Nephron progenitor cell (in vitro differentiated cells): ENCODE measurements at regions not wholly inside any gene's neighbourhood (a gene's known extent, or its start where the extent isn't known, plus 50 kb on each side); places are given as distances from the start of the nearest gene placed in this dataset.

Source experiments
- DNase-seq: peaks from one replicate; pipeline ENCODE4 v3.0.0; 2021
- H3K27ac Mint-ChIP-seq: 2 replicates; pipeline ENCODE4 v1.8.0; 2021; ENCODE audit warnings: mild to moderate bottlenecking, moderate library complexity, mixed read lengths
- H3K27me3 Mint-ChIP-seq: 2 replicates; pipeline ENCODE4 v1.8.0; 2021; ENCODE audit warnings: mild to moderate bottlenecking, low read depth, mixed read lengths; ENCODE audit not compliant: poor library complexity
- H3K36me3 Mint-ChIP-seq: 2 replicates; pipeline ENCODE4 v1.8.0; 2021; ENCODE audit warnings: low read depth, mixed read lengths
- H3K4me1 Mint-ChIP-seq: 2 replicates; pipeline ENCODE4 v1.8.0; 2021; ENCODE audit warnings: mixed read lengths
- H3K4me3 Mint-ChIP-seq: 2 replicates; pipeline ENCODE4 v1.8.0; 2021; ENCODE audit warnings: mild to moderate bottlenecking, moderate library complexity, mixed read lengths
- H3K9me3 Mint-ChIP-seq: 2 replicates; pipeline ENCODE4 v1.8.0; 2021; ENCODE audit warnings: mild to moderate bottlenecking, moderate library complexity, mixed read lengths
- TF ChIP-seq, protein P1 (sequence below): fragments of 200-600 bp; sonication (generic); IDR thresholded peaks from 2 replicates; pipeline ENCODE4 v1.5.0; 2021; ENCODE audit warnings: antibody characterized with exemption

DNA sequence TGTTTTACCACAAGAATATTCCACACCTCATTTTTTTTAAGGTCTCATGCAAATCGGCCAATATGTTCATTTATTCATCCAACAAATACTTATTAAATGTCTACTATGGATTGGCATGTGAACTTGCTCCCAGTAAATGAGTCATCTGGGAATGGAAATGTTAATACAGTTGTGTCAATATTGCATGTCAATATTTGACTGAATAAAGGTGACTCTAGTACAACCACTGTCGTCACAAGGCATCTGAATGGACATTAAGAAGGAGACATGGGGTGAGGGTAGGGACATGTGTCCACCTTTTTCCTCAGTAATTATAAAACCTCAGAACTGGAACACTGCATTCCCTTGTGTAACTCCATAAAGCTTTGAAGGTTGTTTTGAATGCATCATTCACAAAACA lies 365.4 kb downstream of the ADCYAP1 start:
- DNase-seq: no peak
- Mint-ChIP-seq H3K27ac (no peak overlapping the region), H3K9me3 (no peaks in the 10 kb centered on the region)

DNA sequence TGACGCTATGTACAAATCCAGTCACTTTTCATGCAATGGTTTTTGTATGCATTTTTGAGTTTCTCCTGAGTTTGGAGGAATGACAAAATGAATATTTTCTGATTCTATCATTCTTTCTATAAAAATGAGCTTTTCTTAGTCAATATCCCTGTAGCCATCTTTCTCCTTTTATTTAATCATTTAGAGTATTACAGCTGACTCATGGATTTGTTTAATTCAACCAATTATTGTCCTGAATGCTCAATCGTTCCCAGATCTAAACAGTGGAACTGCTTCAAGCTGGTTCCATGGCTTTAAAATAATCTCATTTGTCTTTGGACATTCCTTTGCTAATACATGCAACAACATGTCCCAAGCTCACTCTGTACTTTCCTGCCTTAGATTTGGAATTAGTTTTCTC lies 368.8 kb downstream of the ADCYAP1 start:
- DNase-seq: no peak
- TF ChIP-seq, protein P1, sequence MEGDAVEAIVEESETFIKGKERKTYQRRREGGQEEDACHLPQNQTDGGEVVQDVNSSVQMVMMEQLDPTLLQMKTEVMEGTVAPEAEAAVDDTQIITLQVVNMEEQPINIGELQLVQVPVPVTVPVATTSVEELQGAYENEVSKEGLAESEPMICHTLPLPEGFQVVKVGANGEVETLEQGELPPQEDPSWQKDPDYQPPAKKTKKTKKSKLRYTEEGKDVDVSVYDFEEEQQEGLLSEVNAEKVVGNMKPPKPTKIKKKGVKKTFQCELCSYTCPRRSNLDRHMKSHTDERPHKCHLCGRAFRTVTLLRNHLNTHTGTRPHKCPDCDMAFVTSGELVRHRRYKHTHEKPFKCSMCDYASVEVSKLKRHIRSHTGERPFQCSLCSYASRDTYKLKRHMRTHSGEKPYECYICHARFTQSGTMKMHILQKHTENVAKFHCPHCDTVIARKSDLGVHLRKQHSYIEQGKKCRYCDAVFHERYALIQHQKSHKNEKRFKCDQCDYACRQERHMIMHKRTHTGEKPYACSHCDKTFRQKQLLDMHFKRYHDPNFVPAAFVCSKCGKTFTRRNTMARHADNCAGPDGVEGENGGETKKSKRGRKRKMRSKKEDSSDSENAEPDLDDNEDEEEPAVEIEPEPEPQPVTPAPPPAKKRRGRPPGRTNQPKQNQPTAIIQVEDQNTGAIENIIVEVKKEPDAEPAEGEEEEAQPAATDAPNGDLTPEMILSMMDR: no peak
- Mint-ChIP-seq H3K27ac (no peak overlapping the region), H3K4me3 (no peak overlapping the region), H3K4me1 (peaks cover 12% of the 10 kb centered on the region), H3K9me3 (peaks cover 5% of the 10 kb centered on the region), H3K36me3 (peaks cover 20% of the 10 kb centered on the region), H3K27me3 (peaks cover 3% of the 10 kb centered on the region)

More for the DNA sequence above, 365.4 kb downstream of the ADCYAP1 start:
- no peak overlapping the region for H3K4me3 Mint-ChIP-seq
- peaks cover 3% of the 10 kb centered on the region for H3K36me3 Mint-ChIP-seq
- peaks cover 18% of the 10 kb centered on the region for H3K4me1 Mint-ChIP-seq
- TF ChIP-seq, protein P1: no peak
- peaks cover 3% of the 10 kb centered on the region for H3K27me3 Mint-ChIP-seq

GRCh38 chr18:1292167-1292566 lies 387.5 kb downstream of the ADCYAP1 start:
- Mint-ChIP-seq H3K9me3 (peaks cover under 1% of the 10 kb centered on the region), H3K36me3 (peaks cover 6% of the 10 kb centered on the region), H3K27ac (no peak overlapping the region), H3K4me3 (no peak overlapping the region), H3K4me1 (peaks cover 11% of the 10 kb centered on the region), H3K27me3 (peaks cover 7% of the 10 kb centered on the region)
- DNase-seq: no peak
- TF ChIP-seq, protein P1: no peak

GRCh38 chr18:1294229-1294628 lies 389.6 kb downstream of the ADCYAP1 start:
- TF ChIP-seq, protein P1: no peak
- Mint-ChIP-seq H3K4me3 (no peak overlapping the region), H3K36me3 (peaks cover 5% of the 10 kb centered on the region), H3K4me1 (peaks cover 14% of the 10 kb centered on the region), H3K27ac (no peak overlapping the region), H3K27me3 (peaks cover 5% of the 10 kb centered on the region), H3K9me3 (peaks cover 4% of the 10 kb centered on the region)
- DNase-seq: no peak

DNA sequence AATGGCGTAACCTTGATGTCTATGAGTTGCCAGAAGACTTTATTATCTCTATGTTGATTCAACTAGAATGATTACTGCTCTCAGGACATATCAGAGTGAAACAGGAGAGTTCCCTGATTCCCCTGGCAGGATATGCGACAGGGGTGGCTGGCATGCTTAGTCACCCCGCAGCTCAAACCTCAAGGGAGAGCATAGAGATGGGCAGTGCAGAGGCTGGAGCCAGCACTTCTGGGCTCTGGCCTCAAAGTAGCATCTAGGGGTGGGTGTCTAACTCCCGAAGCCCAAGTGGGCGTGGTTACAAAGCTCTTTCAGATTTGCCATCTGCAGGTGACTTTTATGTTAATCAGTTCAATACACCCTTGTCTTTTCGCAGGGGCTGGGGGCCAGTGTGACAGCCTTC lies 391.6 kb downstream of the ADCYAP1 start:
- H3K36me3 Mint-ChIP-seq: peaks cover 5% of the 10 kb centered on the region
- H3K27ac Mint-ChIP-seq: no peak overlapping the region
- peaks cover 7% of the 10 kb centered on the region for H3K9me3 Mint-ChIP-seq
- H3K4me1 Mint-ChIP-seq: peaks cover 14% of the 10 kb centered on the region
- DNase-seq: no peak
- no peak overlapping the region for H3K4me3 Mint-ChIP-seq
- H3K27me3 Mint-ChIP-seq: peaks cover 3% of the 10 kb centered on the region
- TF ChIP-seq, protein P1: no peak

GRCh38 chr18:1302861-1303260 lies 398.2 kb downstream of the ADCYAP1 start:
- no peaks in the 10 kb centered on the region for H3K36me3 Mint-ChIP-seq

More at GRCh38 chr18:1302861-1303260, 398.2 kb downstream of the ADCYAP1 start:
- Mint-ChIP-seq H3K27me3 (no peaks in the 10 kb centered on the region), H3K9me3 (peaks cover 7% of the 10 kb centered on the region), H3K4me3 (no peak overlapping the region), H3K4me1 (peaks cover 15% of the 10 kb centered on the region), H3K27ac (peak overlapping the region; percentile 80)
- TF ChIP-seq, protein P1: no peak
- no peak for DNase-seq
